Transverse colon (tissue), 4 donors: ENCODE measurements at regions not wholly inside any gene's neighbourhood (a gene's known extent, or its start where the extent isn't known, plus 50 kb on each side); places are given as distances from the start of the nearest gene placed in this dataset.
"Not testable (repeated sequence)": the region's sequence is repeated elsewhere in the genome, so short reads cannot be mapped to it uniquely, and the experiment has no call there.

Experiments used
- DNase-seq: peaks from one replicate; pipeline ENCODE4 v3.0.0-alpha.2; 2019
- H3K27ac ChIP-seq, 4 donors: fragments of 200-600 bp; sonication (generic); 2 replicates each; pipeline ENCODE4 v1.5.1; 2016 to 2018; ENCODE audit warnings: inconsistent platforms in 4 of 4
- H3K27me3 ChIP-seq: fragments of 200-600 bp; sonication (generic); 2 replicates; pipeline ENCODE4 v1.5.1; 2017; ENCODE audit warnings: inconsistent platforms
- H3K36me3 ChIP-seq, 4 donors: fragments of 200-600 bp; sonication (generic); 2 replicates each; pipeline ENCODE4 v1.5.1; 2017 to 2019; ENCODE audit warnings: inconsistent platforms in 4 of 4
- H3K4me1 ChIP-seq, 4 donors: fragments of 200-600 bp; sonication (generic); 2 replicates each; pipeline ENCODE4 v1.5.1; 2017 to 2020; ENCODE audit warnings: inconsistent platforms in 4 of 4
- H3K4me3 ChIP-seq, 4 donors: fragments of 200-600 bp; sonication (generic); 1 replicate in 1 of 4; 2 replicates in 3 of 4; pipeline versions ENCODE4 v1.5.1 to v1.6.1; 2017 to 2019; ENCODE audit warnings: inconsistent platforms in 4 of 4
- H3K9me3 ChIP-seq, 2 donors: fragments of 200-600 bp; sonication (generic); 2 replicates each; pipeline ENCODE4 v1.5.1; 2017 to 2019; ENCODE audit warnings: inconsistent platforms in 2 of 2
- CTCF ChIP-seq, 5 experiments: fragments of 200-600 bp in 3 of 5; fragments of 450-650 bp in 2 of 5; sonication (generic) in 3 of 5; IDR thresholded peaks; 1 replicate in 2 of 5; 2 replicates in 3 of 5; pipeline ENCODE4 v1.5.1; 2016 to 2017; ENCODE audit warnings: antibody characterized with exemption in 5 of 5, inconsistent platforms in 3 of 5, mild to moderate bottlenecking in 2 of 5, moderate library complexity in 1 of 5
- EP300 ChIP-seq: sonication (generic); formaldehyde crosslinking; IDR thresholded peaks from one replicate; pipeline ENCODE4 v1.6.1; 2017; ENCODE audit warnings: antibody characterized with exemption, low read depth
- POLR2A ChIP-seq: fragments of 450-650 bp; IDR thresholded peaks from one replicate; pipeline ENCODE4 v1.6.1; 2016; ENCODE audit warnings: antibody characterized with exemption, mild to moderate bottlenecking, moderate library complexity
- POLR2AphosphoS5 ChIP-seq, 3 donors: sonication (generic); formaldehyde crosslinking; IDR thresholded peaks; one replicate each; pipeline ENCODE4 v1.6.1; 2016; ENCODE audit warnings: antibody characterized with exemption in 3 of 3
- WGBS, 2 donors: methylation state at CpG; one replicate each; pipeline ENCODE4 v1.1.5; 2018; ENCODE audit warnings: low coverage in 1 of 2; 5-methylcytosine and 5-hydroxymethylcytosine counted together
- in situ Hi-C, 4 donors: fragments of 200-750 bp; cut with MboI; loops; one replicate each; pipeline versions ENCODE4 v1.15.0 to v1.15.1; 2017; ENCODE audit warnings: low sequenced_read_pairs in 3 of 4, low pct_ligation_motif_present in 1 of 4, low pct_unique_long_range_greater_than_20kb in 1 of 4
- intact Hi-C: fragments of 100-400 bp; cut with DNase I; formaldehyde crosslinking; loops from one replicate; pipeline ENCODE4 v1.15.1; 2023; ENCODE audit warnings: low total_unique reads

- intact Hi-C loops, result no loop called here
- no peaks in the 10 kb centered on the region for H3K27me3 ChIP-seq
- no peak for TF ChIP-seq POLR2AphosphoS5 (IDR thresholded peaks at IDR 0.05)
- TF ChIP-seq CTCF (IDR thresholded peaks at IDR 0.05), result no peak
- no peak for TF ChIP-seq EP300
- no peak for TF ChIP-seq POLR2A
- no peaks in the 10 kb centered on the region for H3K9me3 ChIP-seq
- WGBS, 2 donors, result 31% methylated on average over 1 of the region's 2 CpGs; no CpG with 5 or more reads in 1 of the 2 donors
- DNase-seq, result no peak
- no peaks in the 10 kb centered on the region for H3K36me3 ChIP-seq
- no peak overlapping the region for H3K27ac ChIP-seq
- in situ Hi-C loops, result no loop called here
- H3K4me1 ChIP-seq, result no peaks in the 10 kb centered on the region
- no peak overlapping the region for H3K4me3 ChIP-seq
These were observed 165.4 kb upstream of the KCNH8 start for GRCh38 chr3:18982920-18983319.

GRCh38 chr3:18976102-18976501, 172.2 kb upstream of the KCNH8 start:
- 89% methylated on average over 16 of the region's 17 CpGs; no CpG with 5 or more reads in 1 of the 2 donors for WGBS, 2 donors
- H3K36me3 ChIP-seq, H3K4me1 ChIP-seq, H3K27ac ChIP-seq, DNase-seq, H3K9me3 ChIP-seq, H3K4me3 ChIP-seq, intact Hi-C loops, in situ Hi-C loops, H3K27me3 ChIP-seq: not testable (repeated sequence)

- Histone ChIP-seq H3K36me3 (no peaks in the 10 kb centered on the region), H3K27ac (no peak overlapping the region), H3K27me3 (no peaks in the 10 kb centered on the region), H3K4me1 (no peaks in the 10 kb centered on the region), H3K9me3 (peaks cover 0 to under 1% of the 10 kb centered on the region in 2 donors), H3K4me3 (no peak overlapping the region)
- TF ChIP-seq EP300 (no peak), POLR2AphosphoS5 (IDR thresholded peaks at IDR 0.05) (no peak), POLR2A (no peak), CTCF (IDR thresholded peaks at IDR 0.05) (no peak)
- in situ Hi-C loops, result no loop called here
- WGBS, 2 donors, result 56% methylated on average over 3 of the region's 3 CpGs; no CpG with 5 or more reads in 1 of the 2 donors
- intact Hi-C loops, result no loop called here
- no peak for DNase-seq
These were observed 180.2 kb upstream of the KCNH8 start for GRCh38 chr3:18968120-18968519.

- 52 to 65% methylated on average over 2 of the region's 2 CpGs for WGBS, 2 donors
- TF ChIP-seq POLR2A, result no peak
- TF ChIP-seq EP300, result no peak
- TF ChIP-seq CTCF (IDR thresholded peaks at IDR 0.05), result no peak
- no peak for TF ChIP-seq POLR2AphosphoS5 (IDR thresholded peaks at IDR 0.05)
- H3K4me3 ChIP-seq, result no peak overlapping the region
- DNase-seq, result no peak
- in situ Hi-C loops, result no loop called here
- H3K27me3 ChIP-seq, result no peaks in the 10 kb centered on the region
- H3K4me1 ChIP-seq, result no peaks in the 10 kb centered on the region
- no peaks in the 10 kb centered on the region for H3K9me3 ChIP-seq
- no peaks in the 10 kb centered on the region for H3K36me3 ChIP-seq
- intact Hi-C loops, result no loop called here
- H3K27ac ChIP-seq, result no peak overlapping the region
These were observed 182.5 kb upstream of the KCNH8 start for GRCh38 chr3:18965781-18966180.

- in situ Hi-C loops (no loop called here), intact Hi-C loops (no loop called here)
- no peaks in the 10 kb centered on the region for H3K4me1 ChIP-seq
- H3K4me3 ChIP-seq, result no peak overlapping the region
- 58 to 67% methylated on average over 3 of the region's 3 CpGs for WGBS, 2 donors
- DNase-seq, result no peak
- TF ChIP-seq EP300 (no peak), POLR2AphosphoS5 (IDR thresholded peaks at IDR 0.05) (no peak), POLR2A (no peak), CTCF (IDR thresholded peaks at IDR 0.05) (no peak)
- no peaks in the 10 kb centered on the region for H3K27me3 ChIP-seq
- no peaks in the 10 kb centered on the region for H3K9me3 ChIP-seq
- no peak overlapping the region for H3K27ac ChIP-seq
- H3K36me3 ChIP-seq, result no peaks in the 10 kb centered on the region
These were observed 183.7 kb upstream of the KCNH8 start for GRCh38 chr3:18964640-18965039.
